PC-3 (cell line): ENCODE measurements at regions not wholly inside any gene's neighbourhood (a gene's known extent, or its start where the extent isn't known, plus 50 kb on each side); places are given as distances from the start of the nearest gene placed in this dataset.

ENCODE experiments used
- ATAC-seq: fragments of 200-7000 bp; cut with Tn5 transposase; 2 replicates; pipeline ENCODE4 v1.9.1; 2020; ENCODE audit warnings: mild to moderate bottlenecking, moderate library complexity
- BruUV-seq: library from RNA; stranded (reverse); fragments of 400-500 nt; replicated peaks from 2 replicates; lab custom pipeline; 2021; lab: Mats Ljungman, UMichigan
- CTCF ChIA-PET: fragments of 300-600 bp; sonication (Branson Sonifier 250); formaldehyde crosslinking; loops from one replicate; lab custom pipeline; 2022; ENCODE audit warnings: antibody characterized with exemption; lab: Charles Lee
- POLR2A ChIA-PET: fragments of 300-600 bp; sonication (Branson Sonifier 250); formaldehyde crosslinking; loops from one replicate; lab custom pipeline; 2022; ENCODE audit warnings: antibody characterized with exemption; ENCODE audit not compliant: unreplicated experiment; lab: Charles Lee
- DNase-seq: peaks from one replicate; pipeline ENCODE4 v3.0.0-alpha.2; 2015
- H2AFZ ChIP-seq: fragments of 300-600 bp; sonication (generic); 2 replicates; pipeline ENCODE4 v1.6.0; 2016; ENCODE audit warnings: antibody characterized with exemption, low read length
- H3F3A ChIP-seq: fragments of 300-600 bp; sonication (generic); one replicate; pipeline ENCODE4 v1.6.0; 2017; ENCODE audit warnings: antibody characterized with exemption, low read length, control low read depth, mild to moderate bottlenecking; ENCODE audit not compliant: unreplicated experiment
- H3K27ac ChIP-seq: fragments of 300-600 bp; sonication (generic); 2 replicates; pipeline ENCODE4 v1.5.1; 2016; ENCODE audit warnings: mild to moderate bottlenecking, low read length
- H3K27me3 ChIP-seq: fragments of 300-600 bp; sonication (generic); 2 replicates; pipeline ENCODE4 v1.6.1; 2016; ENCODE audit warnings: low read length, mixed read lengths
- H3K36me3 ChIP-seq: fragments of 300-600 bp; sonication (generic); 2 replicates; pipeline ENCODE4 v1.6.1; 2016; ENCODE audit warnings: low read depth, mixed run types, low read length, mixed read lengths
- H3K4me1 ChIP-seq: fragments of 300-600 bp; sonication (generic); 2 replicates; pipeline ENCODE4 v1.5.1; 2016; ENCODE audit warnings: low read length; ENCODE audit not compliant: insufficient read depth
- H3K4me2 ChIP-seq: fragments of 300-600 bp; sonication (generic); 2 replicates; pipeline ENCODE4 v1.6.0; 2016; ENCODE audit warnings: low read length
- H3K4me3 ChIP-seq: fragments of 300-600 bp; sonication (generic); 2 replicates; pipeline ENCODE4 v1.5.1; 2016; ENCODE audit warnings: mild to moderate bottlenecking, low read length, mixed read lengths
- H3K79me2 ChIP-seq: fragments of 300-600 bp; sonication (generic); 2 replicates; pipeline ENCODE4 v1.6.1; 2017; ENCODE audit warnings: low read length, mixed read lengths
- H3K9ac ChIP-seq: fragments of 300-600 bp; sonication (generic); 2 replicates; pipeline ENCODE4 v1.6.0; 2016; ENCODE audit warnings: mild to moderate bottlenecking, low read length
- H3K9me2 ChIP-seq: fragments of 300-600 bp; sonication (generic); replicated peaks from 2 replicates; pipeline ENCODE4 v1.6.1; 2016; ENCODE audit warnings: mixed run types, low read length, mixed read lengths
- H3K9me3 ChIP-seq: fragments of 300-600 bp; sonication (generic); 2 replicates; pipeline ENCODE4 v1.6.1; 2016; ENCODE audit warnings: low read length, mixed read lengths
- H4K20me1 ChIP-seq: fragments of 300-600 bp; sonication (generic); 2 replicates; pipeline ENCODE4 v1.6.1; 2016; ENCODE audit warnings: low read length, mixed read lengths
- CTCF ChIP-seq: fragments of 300-600 bp; sonication (generic); conservative IDR thresholded peaks from 2 replicates; pipeline ENCODE4 v1.5.1; 2017; ENCODE audit warnings: antibody characterized with exemption, low read depth, mild to moderate bottlenecking, low read length
- EZH2 ChIP-seq: fragments of 300-600 bp; sonication (generic); IDR thresholded peaks from one replicate; pipeline ENCODE4 v1.6.1; 2017; ENCODE audit warnings: antibody characterized with exemption, mild to moderate bottlenecking, low read length; ENCODE audit not compliant: unreplicated experiment
- EZH2phosphoT487 ChIP-seq: fragments of 300-600 bp; sonication (generic); IDR thresholded peaks from 2 replicates; pipeline ENCODE4 v1.6.1; 2018; ENCODE audit warnings: mild to moderate bottlenecking, antibody characterized with exemption, low read length, borderline replicate concordance
- intact Hi-C: fragments of 100-400 bp; cut with micrococcal nuclease; formaldehyde crosslinking; loops from 2 replicates; pipeline ENCODE4 v1.9.0; 2023

- Histone ChIP-seq H3K9me3 (no peaks in the 10 kb centered on the region), H2AFZ (no peak overlapping the region), H3K27me3 (no peaks in the 10 kb centered on the region), H3K9me2 (no peaks in the 10 kb centered on the region), H3F3A (no peaks in the 10 kb centered on the region), H3K4me3 (no peak overlapping the region), H3K4me1 (no peaks in the 10 kb centered on the region), H3K9ac (no peak overlapping the region), H3K4me2 (no peak overlapping the region), H3K79me2 (no peaks in the 10 kb centered on the region), H3K27ac (no peak overlapping the region), H4K20me1 (no peaks in the 10 kb centered on the region), H3K36me3 (no peaks in the 10 kb centered on the region)
- no peak for ATAC-seq
- CTCF ChIA-PET = no interaction called here
- intact Hi-C loops = no loop called here
- POLR2A ChIA-PET = no interaction called here
- no TSS peak for BruUV-seq
- no peak for DNase-seq
- TF ChIP-seq EZH2 (no peak), CTCF (no peak), EZH2phosphoT487 (no peak)
These were observed 197.2 kb upstream of the ID2 start for GRCh38 chr2:8484502-8485283.

- CTCF ChIA-PET = no interaction called here
- no peaks in the 10 kb centered on the region for H3F3A ChIP-seq
These were observed 196.1 kb upstream of the ID2 start for GRCh38 chr2:8485736-8486135.

GRCh38 chr2:8486141-8486540 lies 195.7 kb upstream of the ID2 start:
- DNase-seq (no peak), ATAC-seq (no peak)
- ChIA-PET CTCF (no interaction called here), POLR2A (no interaction called here)
- BruUV-seq = no TSS peak
- H3K9ac ChIP-seq = no peak overlapping the region
- H3K4me3 ChIP-seq = no peak overlapping the region
- H2AFZ ChIP-seq = no peak overlapping the region
- H3K4me1 ChIP-seq = no peaks in the 10 kb centered on the region
- H3K36me3 ChIP-seq = no peaks in the 10 kb centered on the region
- intact Hi-C loops = no loop called here
- no peaks in the 10 kb centered on the region for H3K9me3 ChIP-seq
- no peaks in the 10 kb centered on the region for H3K27me3 ChIP-seq
- no peaks in the 10 kb centered on the region for H3K79me2 ChIP-seq
- H3F3A ChIP-seq = no peaks in the 10 kb centered on the region
- no peak overlapping the region for H3K4me2 ChIP-seq
- H4K20me1 ChIP-seq = no peaks in the 10 kb centered on the region
- TF ChIP-seq EZH2 = no peak
- TF ChIP-seq EZH2phosphoT487 = no peak
- no peak for TF ChIP-seq CTCF
- no peaks in the 10 kb centered on the region for H3K9me2 ChIP-seq
- no peak overlapping the region for H3K27ac ChIP-seq

More at GRCh38 chr2:8485736-8486135, 196.1 kb upstream of the ID2 start:
- no peaks in the 10 kb centered on the region for H3K4me1 ChIP-seq
- no peaks in the 10 kb centered on the region for H3K36me3 ChIP-seq
- DNase-seq (no peak), ATAC-seq (no peak)
- no peak overlapping the region for H2AFZ ChIP-seq
- no peaks in the 10 kb centered on the region for H3K27me3 ChIP-seq
- no peak overlapping the region for H3K4me3 ChIP-seq
- no peaks in the 10 kb centered on the region for H3K9me3 ChIP-seq
- H3K79me2 ChIP-seq = no peaks in the 10 kb centered on the region
- no peaks in the 10 kb centered on the region for H3K9me2 ChIP-seq
- H3K9ac ChIP-seq = no peak overlapping the region
- POLR2A ChIA-PET = no interaction called here
- H3K4me2 ChIP-seq = no peak overlapping the region
- intact Hi-C loops = no loop called here
- H4K20me1 ChIP-seq = no peaks in the 10 kb centered on the region
- no peak overlapping the region for H3K27ac ChIP-seq
- TF ChIP-seq EZH2phosphoT487 (no peak), EZH2 (no peak)
- BruUV-seq = no TSS peak
